Activated T-cell treated with anti-CD3 and anti-CD28 coated beads, Interleukin-2, amount 50 U/mL, for 72 hours (primary cell): ENCODE measurements at regions not wholly inside any gene's neighbourhood (a gene's known extent, or its start where the extent isn't known, plus 50 kb on each side); places are given as distances from the start of the nearest gene placed in this dataset.
"Not testable (repeated sequence)": the region's sequence is repeated elsewhere in the genome, so short reads cannot be mapped to it uniquely, and the experiment has no call there.

Experiments used
- ATAC-seq, 2 donors: fragments of 150-1000 bp; cut with Tn5 transposase; replicated peaks in 1 of 2; 2 replicates each; pipeline ENCODE4 v1.10.0; 2021; ENCODE audit warnings: moderate library complexity in 2 of 2, mild to moderate bottlenecking in 1 of 2
- DNase-seq, 2 donors: peaks; one replicate each; pipeline ENCODE4 v3.0.0; 2021 to 2022; ENCODE audit warnings: mixed read lengths in 1 of 2
- H3K27ac Mint-ChIP-seq: one replicate; pipeline ENCODE4 v1.8.0; 2022; ENCODE audit warnings: mild to moderate bottlenecking, moderate library complexity, mixed read lengths
- H3K27me3 Mint-ChIP-seq: one replicate; pipeline ENCODE4 v1.8.0; 2022; ENCODE audit warnings: low read depth, mixed read lengths
- H3K36me3 Mint-ChIP-seq, 2 donors: one replicate each; pipeline ENCODE4 v1.8.0; 2022; ENCODE audit warnings: mixed read lengths in 2 of 2, mild to moderate bottlenecking in 1 of 2; ENCODE audit not compliant: insufficient read depth in 2 of 2
- H3K4me1 Mint-ChIP-seq: one replicate; pipeline ENCODE4 v1.8.0; 2022; ENCODE audit warnings: low read depth, mixed read lengths
- H3K4me3 Mint-ChIP-seq, 2 donors: one replicate each; pipeline ENCODE4 v1.8.0; 2022; ENCODE audit warnings: mild to moderate bottlenecking in 2 of 2, mixed read lengths in 2 of 2, moderate library complexity in 2 of 2
- H3K9me3 Mint-ChIP-seq, 2 donors: one replicate each; pipeline ENCODE4 v1.8.0; 2022; ENCODE audit warnings: mixed read lengths in 2 of 2

GRCh38 chr3:25844891-25845290 is 55.0 kb downstream of the OXSM start:
- Mint-ChIP-seq H3K9me3 (no peaks in the 10 kb centered on the region), H3K36me3 (no peaks in the 10 kb centered on the region)
- no peak for DNase-seq

GRCh38 chr3:25846282-25846681 is 56.4 kb downstream of the OXSM start:
- H3K27ac Mint-ChIP-seq = no peak overlapping the region
- no peak overlapping the region for H3K4me3 Mint-ChIP-seq
- peaks cover 0 to under 1% of the 10 kb centered on the region in 2 donors for H3K9me3 Mint-ChIP-seq
- no peaks in the 10 kb centered on the region for H3K27me3 Mint-ChIP-seq
- no peaks in the 10 kb centered on the region for H3K36me3 Mint-ChIP-seq
- DNase-seq = no peak
- H3K4me1 Mint-ChIP-seq = peaks cover 8% of the 10 kb centered on the region
- ATAC-seq = no peak

More at GRCh38 chr3:25844891-25845290, 55.0 kb downstream of the OXSM start:
- H3K4me1 Mint-ChIP-seq = peaks cover 5% of the 10 kb centered on the region
- peaks cover 3% of the 10 kb centered on the region for H3K27me3 Mint-ChIP-seq
- H3K27ac Mint-ChIP-seq = no peak overlapping the region
- ATAC-seq = no peak
- H3K4me3 Mint-ChIP-seq = no peak overlapping the region

GRCh38 chr3:25849091-25849490 is 59.2 kb downstream of the OXSM start:
- Mint-ChIP-seq H3K4me1 (peaks cover 8% of the 10 kb centered on the region), H3K27me3 (no peaks in the 10 kb centered on the region), H3K36me3 (no peaks in the 10 kb centered on the region), H3K9me3 (peaks cover 0 to 2% of the 10 kb centered on the region in 2 donors), H3K27ac (no peak overlapping the region), H3K4me3 (no peak overlapping the region)
- DNase-seq (no peak), ATAC-seq (no peak)

GRCh38 chr3:25849641-25850385 is 59.9 kb downstream of the OXSM start:
- H3K9me3 Mint-ChIP-seq = peaks cover 0 to 2% of the 10 kb centered on the region in 2 donors
- DNase-seq (no peak), ATAC-seq (no peak)
- H3K4me1 Mint-ChIP-seq = peaks cover 8% of the 10 kb centered on the region
- H3K4me3 Mint-ChIP-seq = no peak overlapping the region
- H3K27ac Mint-ChIP-seq = no peak overlapping the region
- H3K36me3 Mint-ChIP-seq = no peaks in the 10 kb centered on the region
- no peaks in the 10 kb centered on the region for H3K27me3 Mint-ChIP-seq

- not testable (repeated sequence) for H3K36me3 Mint-ChIP-seq, ATAC-seq, H3K4me1 Mint-ChIP-seq, H3K4me3 Mint-ChIP-seq, H3K27me3 Mint-ChIP-seq, H3K27ac Mint-ChIP-seq, H3K9me3 Mint-ChIP-seq, DNase-seq
Observed at GRCh38 chr3:25851693-25852259, 61.9 kb downstream of the OXSM start.

- H3K9me3 Mint-ChIP-seq = peaks cover 0 to 2% of the 10 kb centered on the region in 2 donors
- no peak for ATAC-seq
- H3K36me3 Mint-ChIP-seq = no peaks in the 10 kb centered on the region
- no peak overlapping the region for H3K27ac Mint-ChIP-seq
- no peaks in the 10 kb centered on the region for H3K27me3 Mint-ChIP-seq
- no peak for DNase-seq
- H3K4me3 Mint-ChIP-seq = no peak overlapping the region
- H3K4me1 Mint-ChIP-seq = peaks cover 8% of the 10 kb centered on the region
Observed at GRCh38 chr3:25854214-25854613, 64.3 kb downstream of the OXSM start.

- no peak overlapping the region for H3K4me3 Mint-ChIP-seq
- DNase-seq (no peak), ATAC-seq (no peak)
- H3K36me3 Mint-ChIP-seq = no peaks in the 10 kb centered on the region
- no peak overlapping the region for H3K27ac Mint-ChIP-seq
- no peaks in the 10 kb centered on the region for H3K27me3 Mint-ChIP-seq
- peaks cover 5% of the 10 kb centered on the region for H3K4me1 Mint-ChIP-seq
- peaks cover 0 to 2% of the 10 kb centered on the region in 2 donors for H3K9me3 Mint-ChIP-seq
Observed at GRCh38 chr3:25854635-25855034, 64.7 kb downstream of the OXSM start.

GRCh38 chr3:25855266-25855784 is 65.4 kb downstream of the OXSM start:
- H3K4me1 Mint-ChIP-seq = no peaks in the 10 kb centered on the region
- H3K4me3 Mint-ChIP-seq = no peak overlapping the region
- no peak overlapping the region for H3K27ac Mint-ChIP-seq
- peaks cover 0 to 3% of the 10 kb centered on the region in 2 donors for H3K9me3 Mint-ChIP-seq
- H3K27me3 Mint-ChIP-seq = no peaks in the 10 kb centered on the region
- ATAC-seq (no peak), DNase-seq (no peak)
- H3K36me3 Mint-ChIP-seq = no peaks in the 10 kb centered on the region

GRCh38 chr3:25856902-25857518 is 67.1 kb downstream of the OXSM start:
- peak; percentile 67 to 71 for ATAC-seq
- Mint-ChIP-seq H3K27ac (no peak overlapping the region), H3K27me3 (no peaks in the 10 kb centered on the region), H3K4me1 (no peaks in the 10 kb centered on the region), H3K4me3 (no peak overlapping the region), H3K36me3 (no peaks in the 10 kb centered on the region), H3K9me3 (peaks cover 0 to 4% of the 10 kb centered on the region in 2 donors)
- peak in 1 of 2 donors; percentile 8 for DNase-seq

GRCh38 chr3:25861566-25861965 is 71.7 kb downstream of the OXSM start:
- ATAC-seq (no peak), DNase-seq (no peak)
- Mint-ChIP-seq H3K27ac (no peak overlapping the region), H3K27me3 (no peaks in the 10 kb centered on the region), H3K9me3 (peaks cover 0 to 4% of the 10 kb centered on the region in 2 donors), H3K4me3 (no peak overlapping the region), H3K36me3 (no peaks in the 10 kb centered on the region), H3K4me1 (no peaks in the 10 kb centered on the region)

- Mint-ChIP-seq H3K36me3 (no peaks in the 10 kb centered on the region), H3K27ac (no peak overlapping the region), H3K4me1 (no peaks in the 10 kb centered on the region), H3K27me3 (no peaks in the 10 kb centered on the region), H3K9me3 (peaks cover 0 to 4% of the 10 kb centered on the region in 2 donors), H3K4me3 (no peak overlapping the region)
- no peak for ATAC-seq
- no peak for DNase-seq
Observed at GRCh38 chr3:25863011-25863415, 73.1 kb downstream of the OXSM start.

- no peak for DNase-seq
- Mint-ChIP-seq H3K27ac (no peak overlapping the region), H3K9me3 (peaks cover 0 to 4% of the 10 kb centered on the region in 2 donors), H3K4me3 (no peak overlapping the region), H3K36me3 (no peaks in the 10 kb centered on the region), H3K27me3 (no peaks in the 10 kb centered on the region), H3K4me1 (no peaks in the 10 kb centered on the region)
- ATAC-seq = no peak
Observed at GRCh38 chr3:25863416-25863959, 73.6 kb downstream of the OXSM start.

- Mint-ChIP-seq H3K9me3 (peaks cover 0 to 2% of the 10 kb centered on the region in 2 donors), H3K27ac (no peak overlapping the region), H3K36me3 (peaks cover 1 to 2% of the 10 kb centered on the region in 2 donors), H3K27me3 (no peaks in the 10 kb centered on the region), H3K4me1 (peaks cover 16% of the 10 kb centered on the region), H3K4me3 (no peak overlapping the region)
- peak; percentile 79 to 84 for ATAC-seq
- DNase-seq = no peak
Observed at GRCh38 chr3:25870452-25870851, 80.6 kb downstream of the OXSM start.
